ENCODE measurements at regions not wholly inside any gene's neighbourhood (a gene's known extent, or its start where the extent isn't known, plus 50 kb on each side); places are given as distances from the start of the nearest gene placed in this dataset.

DNA sequence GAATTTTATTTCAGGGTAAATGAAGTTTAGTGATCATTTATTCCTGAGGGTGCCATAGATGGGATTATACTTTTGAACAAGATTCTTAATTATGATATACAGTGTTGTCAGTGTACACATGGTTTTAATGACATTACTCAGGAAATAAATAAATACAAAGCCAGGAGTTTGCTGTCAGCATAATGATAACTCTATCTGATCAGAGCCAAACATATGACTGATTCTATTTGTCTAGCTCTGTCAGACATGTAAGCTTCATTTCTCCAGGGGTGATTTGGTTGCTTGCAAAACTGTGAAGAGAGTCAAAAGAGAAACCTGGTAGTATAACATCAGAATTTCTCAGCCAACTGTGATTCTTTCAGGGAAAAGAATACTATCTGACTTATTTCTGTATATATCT is 1425.8 kb upstream of the C9orf72 start:
- Histone ChIP-seq H3K4me1 (ENCODE audit: control insufficient read depth, insufficient read depth, low read length) (no peaks in the 10 kb centered on the region), H2BK5ac (ENCODE audit: low read depth, low read length, poor library complexity, severe bottlenecking) (no peak overlapping the region), H2AFZ (replicated peaks; ENCODE audit: low read length, poor library complexity) (no peak overlapping the region), H3K9me1 (ENCODE audit: insufficient read depth, low read length) (no peaks in the 10 kb centered on the region), H3K4me3 (ENCODE audit: insufficient read depth, low read depth, low read length) (no peak overlapping the region), H3K4ac (ENCODE audit: low read depth, low read length) (no peak overlapping the region), H3K36me3 (ENCODE audit: control insufficient read depth, insufficient read depth, low read length) (no peaks in the 10 kb centered on the region), H3K56ac (ENCODE audit: extremely low read depth, insufficient read depth, low read length) (no peak overlapping the region), H4K91ac (ENCODE audit: insufficient read depth, low read depth, low read length) (no peak overlapping the region), H3K14ac (replicated peaks; ENCODE audit: low read depth, low read length) (no peak overlapping the region), H3K27ac (ENCODE audit: insufficient read depth, low read length) (no peak overlapping the region), H4K20me1 (ENCODE audit: insufficient read depth, low read length) (no peaks in the 10 kb centered on the region), H3K18ac (ENCODE audit: low read depth, low read length) (no peak overlapping the region), H2AK5ac (ENCODE audit: low read depth, low read length) (no peak overlapping the region), H3K23ac (ENCODE audit: low read depth, low read length) (no peak overlapping the region), H2BK120ac (ENCODE audit: low read depth, low read length) (no peak overlapping the region), H3K27me3 (ENCODE audit: control insufficient read depth, insufficient read depth, low read length) (no peaks in the 10 kb centered on the region), H2BK15ac (ENCODE audit: low read depth, low read length) (no peak overlapping the region), H4K5ac (ENCODE audit: low read depth, low read length) (no peak overlapping the region), H3K4me2 (ENCODE audit: low read depth, low read length) (no peak overlapping the region), H3K9me3 (ENCODE audit: control insufficient read depth, insufficient read depth, low read length) (no peaks in the 10 kb centered on the region; the same call in 1 of the 2 replicates), H2BK20ac (ENCODE audit: low read depth, low read length) (no peak overlapping the region), H4K8ac (ENCODE audit: low read depth in 2 of 2, low read length in 2 of 2) (no peak overlapping the region), H3K9ac (ENCODE audit: low read depth, low read length) (no peak overlapping the region), H2AK9ac (replicated peaks; ENCODE audit: low read depth, low read length, poor library complexity) (no peak overlapping the region), H3K79me1 (ENCODE audit: low read depth in 1 of 2, low read length in 2 of 2) (no peaks in the 10 kb centered on the region)
- TF ChIP-seq FOS (IDR thresholded peaks at IDR 0.05; ENCODE audit: low read depth, low read length) (no peak), CEBPB (IDR thresholded peaks at IDR 0.05; ENCODE audit: low read depth, low read length) (no peak), MAFK (IDR thresholded peaks at IDR 0.05; ENCODE audit: low read depth, low read length) (no peak), BHLHE40 (IDR thresholded peaks at IDR 0.05; ENCODE audit: low read depth, low read length) (no peak), RAD21 (IDR thresholded peaks at IDR 0.05; ENCODE audit: low read length) (no peak), RFX5 (IDR thresholded peaks at IDR 0.05; ENCODE audit: low read depth, low read length) (no peak), POLR2A (IDR thresholded peaks at IDR 0.05; ENCODE audit: low read depth, low read length) (no peak)
- TF ChIP-seq, protein P1, sequence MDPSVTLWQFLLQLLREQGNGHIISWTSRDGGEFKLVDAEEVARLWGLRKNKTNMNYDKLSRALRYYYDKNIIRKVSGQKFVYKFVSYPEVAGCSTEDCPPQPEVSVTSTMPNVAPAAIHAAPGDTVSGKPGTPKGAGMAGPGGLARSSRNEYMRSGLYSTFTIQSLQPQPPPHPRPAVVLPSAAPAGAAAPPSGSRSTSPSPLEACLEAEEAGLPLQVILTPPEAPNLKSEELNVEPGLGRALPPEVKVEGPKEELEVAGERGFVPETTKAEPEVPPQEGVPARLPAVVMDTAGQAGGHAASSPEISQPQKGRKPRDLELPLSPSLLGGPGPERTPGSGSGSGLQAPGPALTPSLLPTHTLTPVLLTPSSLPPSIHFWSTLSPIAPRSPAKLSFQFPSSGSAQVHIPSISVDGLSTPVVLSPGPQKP (IDR thresholded peaks at IDR 0.05; ENCODE audit: borderline replicate concordance, low read depth, low read length) = no peak
- in situ Hi-C loops (cut with MboI; ENCODE audit: low sequenced_read_pairs) (no loop called here), intact Hi-C loops (cut with micrococcal nuclease) (no loop called here), dilution Hi-C loops (cut with HindIII; ENCODE audit: low sequenced_read_pairs, unreplicated experiment) (no loop called here)
- CTCF ChIA-PET = no interaction called here
- no peak for DNase-seq
- POLR2A ChIA-PET (ENCODE audit: unreplicated experiment) = no interaction called here
- BruUV-seq (replicated peaks) = no TSS peak
- ATAC-seq (ENCODE audit: low read depth) = no peak
